GM18502 (cell line): ENCODE measurements at regions not wholly inside any gene's neighbourhood (a gene's known extent, or its start where the extent isn't known, plus 50 kb on each side); places are given as distances from the start of the nearest gene placed in this dataset.
"Not testable (repeated sequence)": the region's sequence is repeated elsewhere in the genome, so short reads cannot be mapped to it uniquely, and the experiment has no call there.

Experiments
- ATAC-seq: cut with Tn5 transposase; IDR thresholded peaks from one replicate; pipeline ENCODE4 v1.9.1; 2021; ENCODE audit warnings: mild to moderate bottlenecking; ENCODE audit not compliant: unreplicated experiment, poor library complexity

GRCh38 chr7:54947266-54947665 is 71.6 kb upstream of the EGFR start:
- no peak for ATAC-seq

- not testable (repeated sequence) for ATAC-seq
Observed at GRCh38 chr7:54949514-54949913, 69.3 kb upstream of the EGFR start.

GRCh38 chr7:54955296-54955695 is 63.5 kb upstream of the EGFR start:
- ATAC-seq: no peak

- ATAC-seq: no peak
Observed at GRCh38 chr7:54955696-54956420, 63.0 kb upstream of the EGFR start.

- no peak for ATAC-seq
Observed at GRCh38 chr7:54956865-54957264, 62.0 kb upstream of the EGFR start.

GRCh38 chr7:54960517-54960916 is 58.3 kb upstream of the EGFR start:
- ATAC-seq: peak; percentile 75

- ATAC-seq: no peak
Observed at GRCh38 chr7:54961391-54961790, 57.4 kb upstream of the EGFR start.

- no peak for ATAC-seq
Observed at GRCh38 chr7:54963155-54963554, 55.7 kb upstream of the EGFR start.

- no peak for ATAC-seq
Observed at GRCh38 chr7:54964136-54964535, 54.7 kb upstream of the EGFR start.

- ATAC-seq: no peak
Observed at GRCh38 chr7:54967377-54967776, 51.4 kb upstream of the EGFR start.

- no peak for ATAC-seq
Observed at GRCh38 chr7:54968018-54968417, 50.8 kb upstream of the EGFR start.
